Astrocyte (in vitro differentiated cells and primary cell): ENCODE measurements at regions not wholly inside any gene's neighbourhood (a gene's known extent, or its start where the extent isn't known, plus 50 kb on each side); places are given as distances from the start of the nearest gene placed in this dataset.

Experiments used
- CTCF ChIP-seq: IDR thresholded peaks from 2 replicates; pipeline ENCODE4 v1.5.1; 2011; ENCODE audit warnings: low read depth, mild to moderate bottlenecking, inconsistent platforms, low read length, moderate library complexity; ENCODE audit not compliant: insufficient read depth
- EZH2 ChIP-seq: IDR thresholded peaks from 2 replicates; pipeline ENCODE4 v1.6.1; 2012; ENCODE audit warnings: mild to moderate bottlenecking, low read length, inconsistent platforms; ENCODE audit not compliant: insufficient read depth

DNA sequence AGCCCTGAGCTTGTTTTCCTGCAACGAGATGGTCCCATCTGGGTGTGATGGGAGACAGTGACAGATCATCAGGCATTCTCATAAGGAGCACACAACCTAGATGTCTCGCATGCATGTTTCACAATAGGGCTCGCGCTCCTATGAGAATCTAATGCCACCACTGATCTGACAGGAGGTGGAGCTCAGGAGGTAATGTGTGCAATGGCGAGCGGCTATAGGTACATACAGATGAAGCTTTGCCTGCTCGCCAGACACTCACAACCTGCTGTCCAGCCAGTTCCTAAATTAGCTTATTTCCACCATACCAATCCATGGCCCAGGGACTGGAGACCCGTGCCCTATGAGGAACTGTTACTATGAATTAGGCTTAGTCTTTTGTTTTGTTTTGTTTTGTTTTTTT, 55.3 kb upstream of the SLC30A5 start:
- no peak for TF ChIP-seq CTCF
- no peak for TF ChIP-seq EZH2
